HG02642 (cell line): ENCODE measurements at regions not wholly inside any gene's neighbourhood (a gene's known extent, or its start where the extent isn't known, plus 50 kb on each side); places are given as distances from the start of the nearest gene placed in this dataset.
"Not testable (repeated sequence)": the region's sequence is repeated elsewhere in the genome, so short reads cannot be mapped to it uniquely, and the experiment has no call there.

ENCODE experiments used
- ATAC-seq: cut with Tn5 transposase; IDR thresholded peaks from one replicate; pipeline ENCODE4 v1.9.1; 2021; ENCODE audit warnings: mild to moderate bottlenecking; ENCODE audit not compliant: unreplicated experiment, poor library complexity

- not testable (repeated sequence) for ATAC-seq
These were observed 100.9 kb upstream of the ALKAL2 start for GRCh38 chr2:388752-389151.

DNA sequence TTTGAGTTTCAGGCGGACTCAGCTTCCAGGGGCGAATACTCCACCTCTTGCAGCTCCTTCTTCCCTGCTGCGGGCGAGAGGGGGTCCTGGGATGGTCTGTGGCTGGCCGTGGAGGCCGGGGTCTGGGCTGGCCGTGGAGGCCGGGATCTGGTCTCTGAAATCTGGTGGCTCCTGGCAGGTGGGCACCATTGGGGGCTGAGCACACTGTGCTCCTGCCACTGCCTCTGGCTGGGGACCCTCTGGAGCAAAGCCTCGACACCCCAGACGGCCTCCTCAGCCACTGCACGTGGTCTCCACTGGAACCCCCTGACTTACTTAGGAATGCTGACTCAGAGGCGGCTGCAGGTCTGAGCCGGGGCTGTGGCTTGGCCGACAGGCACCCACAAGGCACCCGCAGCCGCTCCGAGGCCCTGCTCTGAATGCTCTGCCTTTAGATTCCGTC lies 100.1 kb upstream of the ALKAL2 start:
- no peak for ATAC-seq

- ATAC-seq: no peak
These were observed 98.7 kb upstream of the ALKAL2 start for GRCh38 chr2:386406-387103.

GRCh38 chr2:385785-386184 lies 97.9 kb upstream of the ALKAL2 start:
- no peak for ATAC-seq

- ATAC-seq: no peak
These were observed 97.2 kb upstream of the ALKAL2 start for GRCh38 chr2:385061-385460.

GRCh38 chr2:383888-384287 lies 96.0 kb upstream of the ALKAL2 start:
- ATAC-seq: no peak

GRCh38 chr2:383178-383577 lies 95.3 kb upstream of the ALKAL2 start:
- ATAC-seq: no peak

- no peak for ATAC-seq
These were observed 94.8 kb upstream of the ALKAL2 start for GRCh38 chr2:382728-383022.

GRCh38 chr2:381941-382727 lies 94.2 kb upstream of the ALKAL2 start:
- ATAC-seq: no peak

GRCh38 chr2:381181-381580 lies 93.3 kb upstream of the ALKAL2 start:
- ATAC-seq: no peak

- no peak for ATAC-seq
These were observed 92.9 kb upstream of the ALKAL2 start for GRCh38 chr2:380772-381171.

- no peak for ATAC-seq
These were observed 92.3 kb upstream of the ALKAL2 start for GRCh38 chr2:380221-380620.

- ATAC-seq: no peak
These were observed 91.9 kb upstream of the ALKAL2 start for GRCh38 chr2:379778-380177.

- no peak for ATAC-seq
These were observed 90.5 kb upstream of the ALKAL2 start for GRCh38 chr2:378364-378763.

- ATAC-seq: no peak
These were observed 89.5 kb upstream of the ALKAL2 start for GRCh38 chr2:377414-377813.

GRCh38 chr2:375956-376307 lies 88.0 kb upstream of the ALKAL2 start:
- ATAC-seq: no peak

GRCh38 chr2:375270-375955 lies 87.5 kb upstream of the ALKAL2 start:
- ATAC-seq: no peak

GRCh38 chr2:368386-368785 lies 80.5 kb upstream of the ALKAL2 start:
- ATAC-seq: no peak

- no peak for ATAC-seq
These were observed 79.4 kb upstream of the ALKAL2 start for GRCh38 chr2:367246-367645.

DNA sequence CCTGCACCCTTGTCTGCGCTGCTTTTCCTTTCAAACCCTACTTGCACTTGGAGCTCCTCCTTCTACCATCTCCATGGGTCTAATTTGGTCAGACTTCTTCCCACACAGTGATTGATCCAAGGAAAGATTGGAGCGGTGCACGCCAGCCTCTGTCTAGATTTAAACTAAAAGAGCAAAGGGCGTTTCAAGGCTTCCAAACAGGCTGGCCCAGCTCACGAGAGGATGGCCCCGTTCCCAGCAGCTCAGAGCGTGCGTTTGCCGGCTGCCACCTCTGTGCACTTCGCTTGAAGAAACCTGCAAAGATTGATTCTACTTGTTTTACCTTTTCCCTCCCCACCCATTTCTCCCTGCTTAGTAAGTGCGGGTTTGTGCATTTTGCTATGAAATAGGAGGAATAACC lies 78.8 kb upstream of the ALKAL2 start:
- ATAC-seq: no peak

DNA sequence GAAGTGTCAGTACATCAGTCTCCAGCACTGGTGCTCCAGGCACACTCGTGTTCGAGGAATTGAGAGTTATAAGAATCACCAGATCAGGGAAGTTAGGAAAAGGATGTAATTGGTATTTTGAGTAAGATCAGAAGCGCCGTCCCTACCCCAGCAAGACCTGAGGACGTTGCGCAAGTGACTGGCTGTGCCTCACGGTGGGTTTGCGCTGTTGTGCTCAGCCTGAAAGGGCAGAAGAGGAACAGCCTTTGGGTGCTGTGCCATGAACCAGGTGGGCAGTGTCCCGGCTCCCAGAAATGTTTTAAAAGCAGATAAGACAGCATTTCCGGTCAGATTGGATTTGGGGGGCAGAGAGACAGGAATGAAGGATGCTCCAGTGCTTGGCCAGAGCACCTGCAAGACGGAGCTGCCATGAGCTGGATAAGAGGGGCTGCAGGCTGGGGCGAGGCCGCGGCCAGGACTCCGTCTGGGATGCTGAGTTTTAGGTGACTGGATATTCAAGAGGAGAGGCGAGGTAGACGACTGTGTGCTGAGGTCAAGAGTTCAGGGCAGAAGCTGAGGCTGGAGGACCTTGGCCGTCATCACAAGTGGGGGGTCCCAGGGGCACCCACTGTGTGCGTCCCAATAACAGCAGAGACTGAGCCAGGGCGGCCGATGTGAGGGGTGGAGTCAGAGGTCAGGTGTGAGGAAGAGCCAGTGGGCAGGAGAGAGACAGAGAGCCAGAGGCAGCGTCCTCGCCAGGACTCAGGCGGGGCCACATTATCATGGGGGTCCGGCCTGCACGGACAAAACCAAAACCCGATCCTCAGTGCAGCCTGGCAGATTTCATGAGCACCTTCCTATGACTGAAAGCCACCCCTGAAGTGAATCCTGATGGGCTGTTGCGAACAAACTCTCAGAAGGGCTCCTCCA lies 77.7 kb upstream of the ALKAL2 start:
- no peak for ATAC-seq
